ENCODE measurements at regions not wholly inside any gene's neighbourhood (a gene's known extent, or its start where the extent isn't known, plus 50 kb on each side); places are given as distances from the start of the nearest gene placed in this dataset.

- Histone ChIP-seq H4K20me1 (ENCODE audit: insufficient read depth, low read length) (no peaks in the 10 kb centered on the region), H3K36me3 (replicated peaks; ENCODE audit: insufficient read depth, low read length) (no peaks in the 10 kb centered on the region), H3F3A (ENCODE audit: insufficient read depth, low read length) (no peaks in the 10 kb centered on the region), H3K4me2 (ENCODE audit: low read depth, low read length) (no peak overlapping the region), H3K9ac (ENCODE audit: low read length) (no peak overlapping the region), H3K9me3 (replicated peaks; ENCODE audit: insufficient read depth, low read length) (no peaks in the 10 kb centered on the region), H3K4me1 (ENCODE audit: low read length) (no peaks in the 10 kb centered on the region), H3K27me3 (replicated peaks; ENCODE audit: insufficient read depth, low read length) (no peaks in the 10 kb centered on the region), H3K79me2 (ENCODE audit: low read length) (no peaks in the 10 kb centered on the region), H3K4me3 (ENCODE audit: low read length) (no peak overlapping the region), H3K27ac (ENCODE audit: low read length) (no peak overlapping the region), H3K9me2 (replicated peaks; ENCODE audit: insufficient read depth, low read length) (no peaks in the 10 kb centered on the region), H2AFZ (ENCODE audit: low read length) (no peak overlapping the region)
- no peak for DNase-seq
- TF ChIP-seq CTCF (IDR thresholded peaks at IDR 0.05; ENCODE audit: low read length) (no peak), EZH2 (optimal IDR thresholded peaks at IDR 0.05; ENCODE audit: low read depth, low read length) (no peak), EZH2phosphoT487 (IDR thresholded peaks at IDR 0.05; ENCODE audit: low read length) (no peak)
Measured at GRCh38 chr1:81264976-81265375, 535.8 kb upstream of the ADGRL2 start.

- no peak for DNase-seq
- no peak overlapping the region for H3K4me2 ChIP-seq (ENCODE audit: low read depth, low read length)
- H3K9me2 ChIP-seq (replicated peaks; ENCODE audit: insufficient read depth, low read length) = no peaks in the 10 kb centered on the region
- no peaks in the 10 kb centered on the region for H3K27me3 ChIP-seq (replicated peaks; ENCODE audit: insufficient read depth, low read length)
- no peak overlapping the region for H3K27ac ChIP-seq (ENCODE audit: low read length)
- no peak overlapping the region for H3K9ac ChIP-seq (ENCODE audit: low read length)
- TF ChIP-seq EZH2 (optimal IDR thresholded peaks at IDR 0.05; ENCODE audit: low read depth, low read length) = no peak
- no peak for TF ChIP-seq EZH2phosphoT487 (IDR thresholded peaks at IDR 0.05; ENCODE audit: low read length)
- TF ChIP-seq CTCF (IDR thresholded peaks at IDR 0.05; ENCODE audit: low read length) = no peak
- H3F3A ChIP-seq (ENCODE audit: insufficient read depth, low read length) = no peaks in the 10 kb centered on the region
- no peak overlapping the region for H2AFZ ChIP-seq (ENCODE audit: low read length)
- H3K36me3 ChIP-seq (replicated peaks; ENCODE audit: insufficient read depth, low read length) = no peaks in the 10 kb centered on the region
- no peaks in the 10 kb centered on the region for H4K20me1 ChIP-seq (ENCODE audit: insufficient read depth, low read length)
- H3K9me3 ChIP-seq (replicated peaks; ENCODE audit: insufficient read depth, low read length) = no peaks in the 10 kb centered on the region
- no peaks in the 10 kb centered on the region for H3K4me1 ChIP-seq (ENCODE audit: low read length)
- H3K4me3 ChIP-seq (ENCODE audit: low read length) = no peak overlapping the region
- H3K79me2 ChIP-seq (ENCODE audit: low read length) = no peaks in the 10 kb centered on the region
Measured at GRCh38 chr1:81259625-81260411, 540.9 kb upstream of the ADGRL2 start.

GRCh38 chr1:81254560-81254959 is 546.2 kb upstream of the ADGRL2 start:
- H3K4me1 ChIP-seq (ENCODE audit: low read length) = no peaks in the 10 kb centered on the region
- H3K4me3 ChIP-seq (ENCODE audit: low read length) = no peak overlapping the region
- no peaks in the 10 kb centered on the region for H3K9me2 ChIP-seq (replicated peaks; ENCODE audit: insufficient read depth, low read length)
- no peak overlapping the region for H3K27ac ChIP-seq (ENCODE audit: low read length)
- no peaks in the 10 kb centered on the region for H3K79me2 ChIP-seq (ENCODE audit: low read length)
- TF ChIP-seq CTCF (IDR thresholded peaks at IDR 0.05; ENCODE audit: low read length) (no peak), EZH2 (optimal IDR thresholded peaks at IDR 0.05; ENCODE audit: low read depth, low read length) (no peak), EZH2phosphoT487 (IDR thresholded peaks at IDR 0.05; ENCODE audit: low read length) (no peak)
- H3F3A ChIP-seq (ENCODE audit: insufficient read depth, low read length) = no peaks in the 10 kb centered on the region
- H3K4me2 ChIP-seq (ENCODE audit: low read depth, low read length) = no peak overlapping the region
- H2AFZ ChIP-seq (ENCODE audit: low read length) = no peak overlapping the region
- no peak overlapping the region for H3K9ac ChIP-seq (ENCODE audit: low read length)
- DNase-seq = no peak
- H4K20me1 ChIP-seq (ENCODE audit: insufficient read depth, low read length) = no peaks in the 10 kb centered on the region
- H3K9me3 ChIP-seq (replicated peaks; ENCODE audit: insufficient read depth, low read length) = no peaks in the 10 kb centered on the region
- no peaks in the 10 kb centered on the region for H3K36me3 ChIP-seq (replicated peaks; ENCODE audit: insufficient read depth, low read length)
- no peaks in the 10 kb centered on the region for H3K27me3 ChIP-seq (replicated peaks; ENCODE audit: insufficient read depth, low read length)

All from MM.1S (cell line).